ENCODE measurements at regions not wholly inside any gene's neighbourhood (a gene's known extent, or its start where the extent isn't known, plus 50 kb on each side); places are given as distances from the start of the nearest gene placed in this dataset.

DNA sequence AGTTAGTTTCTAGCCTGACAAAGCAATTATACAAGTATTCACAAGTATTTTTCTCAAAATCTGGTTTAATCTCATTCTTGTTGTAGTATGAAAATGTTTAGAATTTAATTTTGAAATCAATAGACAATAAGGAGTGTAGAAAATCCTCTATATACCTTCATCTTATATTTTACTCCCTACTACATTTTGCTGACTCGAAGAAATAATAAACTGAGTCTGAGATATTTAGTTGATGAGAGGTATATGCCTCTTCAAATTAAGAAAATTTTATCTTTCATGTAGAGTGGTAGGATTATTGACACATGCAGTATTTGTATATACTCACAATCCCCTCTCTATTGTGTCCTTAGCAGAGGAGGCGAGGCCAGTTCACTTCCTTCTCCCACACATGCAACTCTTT is 477.7 kb downstream of the MAN2A1 start:
- TF ChIP-seq, protein P1, sequence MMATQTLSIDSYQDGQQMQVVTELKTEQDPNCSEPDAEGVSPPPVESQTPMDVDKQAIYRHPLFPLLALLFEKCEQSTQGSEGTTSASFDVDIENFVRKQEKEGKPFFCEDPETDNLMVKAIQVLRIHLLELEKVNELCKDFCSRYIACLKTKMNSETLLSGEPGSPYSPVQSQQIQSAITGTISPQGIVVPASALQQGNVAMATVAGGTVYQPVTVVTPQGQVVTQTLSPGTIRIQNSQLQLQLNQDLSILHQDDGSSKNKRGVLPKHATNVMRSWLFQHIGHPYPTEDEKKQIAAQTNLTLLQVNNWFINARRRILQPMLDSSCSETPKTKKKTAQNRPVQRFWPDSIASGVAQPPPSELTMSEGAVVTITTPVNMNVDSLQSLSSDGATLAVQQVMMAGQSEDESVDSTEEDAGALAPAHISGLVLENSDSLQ (IDR thresholded peaks at IDR 0.05) = no peak
- TF ChIP-seq NFRKB (IDR thresholded peaks at IDR 0.05) (no peak), BHLHE40 (IDR thresholded peaks at IDR 0.05; ENCODE audit: borderline replicate concordance) (no peak), SP1 (IDR thresholded peaks at IDR 0.05) (no peak), FOXA1 (IDR thresholded peaks at IDR 0.05) (no peak), SUZ12 (IDR thresholded peaks at IDR 0.05) (no peak), ZNF384 (IDR thresholded peaks at IDR 0.05) (no peak), ARNT (IDR thresholded peaks at IDR 0.05) (no peak), L3MBTL2 (conservative IDR thresholded peaks at IDR 0.05) (no peak), ELF4 (IDR thresholded peaks at IDR 0.05) (no peak), CTBP1 (IDR thresholded peaks at IDR 0.05; ENCODE audit: borderline replicate concordance) (no peak)
- POLR2A ChIA-PET = no interaction called here
- DNase-seq (ENCODE audit: extremely low spot score) = no peak
- CTCF ChIA-PET = no interaction called here

GRCh38 chr5:110169461-110169860 is 479.7 kb downstream of the MAN2A1 start:
- POLR2A ChIA-PET = no interaction called here
- CTCF ChIA-PET = no interaction called here
- no peak for TF ChIP-seq TARDBP (IDR thresholded peaks at IDR 0.05)
- no peak for TF ChIP-seq L3MBTL2 (conservative IDR thresholded peaks at IDR 0.05)
- no peak for TF ChIP-seq FOXA1 (IDR thresholded peaks at IDR 0.05)
- no peak for TF ChIP-seq NFRKB (IDR thresholded peaks at IDR 0.05)
- no peak for TF ChIP-seq ELF4 (IDR thresholded peaks at IDR 0.05)
- TF ChIP-seq BHLHE40 (IDR thresholded peaks at IDR 0.05; ENCODE audit: borderline replicate concordance) = no peak
- TF ChIP-seq HDGF (IDR thresholded peaks at IDR 0.05; ENCODE audit: borderline replicate concordance) = no peak
- TF ChIP-seq FOXM1 (IDR thresholded peaks at IDR 0.05; ENCODE audit: borderline replicate concordance) = no peak
- no peak for TF ChIP-seq FOXK2 (IDR thresholded peaks at IDR 0.05)
- TF ChIP-seq, protein P1 (IDR thresholded peaks at IDR 0.05) = no peak
- no peak for TF ChIP-seq ZNF384 (IDR thresholded peaks at IDR 0.05)
- TF ChIP-seq SP1 (IDR thresholded peaks at IDR 0.05) = no peak
- no peak for DNase-seq (ENCODE audit: extremely low spot score)

GRCh38 chr5:110177729-110178128 is 488.0 kb downstream of the MAN2A1 start:
- ChIA-PET CTCF (no interaction called here), POLR2A (no interaction called here)
- DNase-seq (ENCODE audit: extremely low spot score) = no peak
- no peak for TF ChIP-seq NFRKB (IDR thresholded peaks at IDR 0.05)
- TF ChIP-seq FOXA1 (IDR thresholded peaks at IDR 0.05) = no peak
- no peak for TF ChIP-seq L3MBTL2 (conservative IDR thresholded peaks at IDR 0.05)
- no peak for TF ChIP-seq BHLHE40 (IDR thresholded peaks at IDR 0.05; ENCODE audit: borderline replicate concordance)
- TF ChIP-seq LEF1 (IDR thresholded peaks at IDR 0.05; ENCODE audit: borderline replicate concordance) = no peak
- TF ChIP-seq CTBP1 (IDR thresholded peaks at IDR 0.05; ENCODE audit: borderline replicate concordance) = no peak
- no peak for TF ChIP-seq ELF4 (IDR thresholded peaks at IDR 0.05)
- no peak for TF ChIP-seq FOXK2 (IDR thresholded peaks at IDR 0.05)
- TF ChIP-seq, protein P1 (IDR thresholded peaks at IDR 0.05) = no peak

- ChIA-PET CTCF (interaction anchor here (0.6 to 0.7 kb wide), 2 partner anchors 1215 to 1590 kb away, joined by 3 read pairs; no protein-coding TSS in a partner anchor), POLR2A (no interaction called here)
- no peak for DNase-seq (ENCODE audit: extremely low spot score)
- TF ChIP-seq ZNF384 (IDR thresholded peaks at IDR 0.05) (no peak), CTBP1 (IDR thresholded peaks at IDR 0.05; ENCODE audit: borderline replicate concordance) (no peak), HDGF (IDR thresholded peaks at IDR 0.05; ENCODE audit: borderline replicate concordance) (no peak)
Observed at GRCh38 chr5:110179321-110179720, 489.6 kb downstream of the MAN2A1 start.

GRCh38 chr5:110194191-110194590 is 504.5 kb downstream of the MAN2A1 start:
- ChIA-PET CTCF (no interaction called here), POLR2A (no interaction called here)
- no peak for TF ChIP-seq HDGF (IDR thresholded peaks at IDR 0.05; ENCODE audit: borderline replicate concordance)
- no peak for TF ChIP-seq FOXA1 (IDR thresholded peaks at IDR 0.05)
- no peak for TF ChIP-seq CTBP1 (IDR thresholded peaks at IDR 0.05; ENCODE audit: borderline replicate concordance)
- no peak for TF ChIP-seq TARDBP (IDR thresholded peaks at IDR 0.05)
- no peak for TF ChIP-seq NFRKB (IDR thresholded peaks at IDR 0.05)
- no peak for TF ChIP-seq ARNT (IDR thresholded peaks at IDR 0.05)
- no peak for TF ChIP-seq SP1 (IDR thresholded peaks at IDR 0.05)
- no peak for DNase-seq (ENCODE audit: extremely low spot score)

GRCh38 chr5:110195288-110195687 is 505.6 kb downstream of the MAN2A1 start:
- DNase-seq (ENCODE audit: extremely low spot score) = no peak
- TF ChIP-seq SUZ12 (IDR thresholded peaks at IDR 0.05) (no peak), ARNT (IDR thresholded peaks at IDR 0.05) (no peak), FOXM1 (IDR thresholded peaks at IDR 0.05; ENCODE audit: borderline replicate concordance) (no peak), FOXA1 (IDR thresholded peaks at IDR 0.05) (no peak), LEF1 (IDR thresholded peaks at IDR 0.05; ENCODE audit: borderline replicate concordance) (no peak), SP1 (IDR thresholded peaks at IDR 0.05) (no peak), HDGF (IDR thresholded peaks at IDR 0.05; ENCODE audit: borderline replicate concordance) (no peak), ZNF384 (IDR thresholded peaks at IDR 0.05) (no peak), BHLHE40 (IDR thresholded peaks at IDR 0.05; ENCODE audit: borderline replicate concordance) (no peak)
- CTCF ChIA-PET = no interaction called here
- POLR2A ChIA-PET = no interaction called here

GRCh38 chr5:110201791-110202190 is 512.1 kb downstream of the MAN2A1 start:
- CTCF ChIA-PET = no interaction called here

More at GRCh38 chr5:110201791-110202190, 512.1 kb downstream of the MAN2A1 start:
- DNase-seq (ENCODE audit: extremely low spot score) = no peak
- no peak for TF ChIP-seq SUZ12 (IDR thresholded peaks at IDR 0.05)
- TF ChIP-seq FOXM1 (IDR thresholded peaks at IDR 0.05; ENCODE audit: borderline replicate concordance) = no peak
- TF ChIP-seq NFRKB (IDR thresholded peaks at IDR 0.05) = no peak
- POLR2A ChIA-PET = no interaction called here

Data from HEK293T (cell line).